SK-N-SH (cell line): ENCODE measurements at regions not wholly inside any gene's neighbourhood (a gene's known extent, or its start where the extent isn't known, plus 50 kb on each side); places are given as distances from the start of the nearest gene placed in this dataset.

Experiments
- CTCF ChIA-PET: fragments of 300-600, 350-600 bp; formaldehyde crosslinking; extraction: SDS; loops from one replicate; lab custom pipeline; 2021; lab: Yijun Ruan, JAX
- POLR2A ChIA-PET: fragments of 350-600 bp; sonication (Branson Sonifier 250); formaldehyde crosslinking; extraction: SDS; loops from one replicate; lab custom pipeline; 2020; ENCODE audit warnings: antibody characterized with exemption, inconsistent platforms; lab: Yijun Ruan, JAX
- DNase-seq: peaks from one replicate; pipeline ENCODE4 v3.0.0; 2012
- H2AFZ ChIP-seq: fragments of 200-600 bp; sonication (generic); 2 replicates; pipeline ENCODE4 v1.8.1; 2016; ENCODE audit warnings: antibody characterized with exemption, mild to moderate bottlenecking, low read depth
- H3F3A ChIP-seq: fragments of 200-600 bp; sonication (generic); replicated peaks from 2 replicates; pipeline ENCODE3; 2016; ENCODE audit warnings: antibody characterized with exemption, mild to moderate bottlenecking; ENCODE audit not compliant: insufficient read depth
- H3K27ac ChIP-seq, 2 experiments: fragments of 200-500 bp in 1 of 2; fragments of 200-600 bp in 1 of 2; sonication (Bioruptor generic) in 1 of 2; sonication (generic), shearing (Covaris generic) in 1 of 2; 2 replicates each; pipeline versions ENCODE4 v1.5.1 to v1.6.1; 2014 to 2016; ENCODE audit warnings: low read depth in 2 of 2, inconsistent platforms in 1 of 2, low read length in 1 of 2, mild to moderate bottlenecking in 1 of 2, mixed read lengths in 1 of 2
- H3K27me3 ChIP-seq: fragments of 200-600 bp; sonication (generic), shearing (Covaris generic); 2 replicates; pipeline ENCODE4 v1.6.1; 2016; ENCODE audit warnings: mixed run types; ENCODE audit not compliant: insufficient read depth
- H3K36me3 ChIP-seq, 2 experiments: fragments of 200-500 bp in 1 of 2; fragments of 200-600 bp in 1 of 2; sonication (Bioruptor generic) in 1 of 2; sonication (generic) in 1 of 2; replicated peaks in 1 of 2; 2 replicates each; pipeline versions ENCODE3 to v1.5.1; 2014 to 2016; ENCODE audit warnings: low read length in 1 of 2, mild to moderate bottlenecking in 1 of 2; ENCODE audit not compliant: insufficient read depth in 2 of 2, control insufficient read depth in 1 of 2
- H3K4me1 ChIP-seq, 2 experiments: fragments of 200-500 bp in 1 of 2; fragments of 200-600 bp in 1 of 2; sonication (Bioruptor generic) in 1 of 2; sonication (generic), shearing (Covaris generic) in 1 of 2; 2 replicates each; pipeline versions ENCODE4 v1.5.1 to v1.6.1; 2014 to 2016; ENCODE audit warnings: low read depth in 1 of 2, low read length in 1 of 2, mixed run types in 1 of 2; ENCODE audit not compliant: insufficient read depth in 2 of 2, control insufficient read depth in 1 of 2
- H3K4me2 ChIP-seq: fragments of 200-600 bp; sonication (generic), shearing (Covaris generic); 2 replicates; pipeline ENCODE4 v1.6.1; 2017; ENCODE audit warnings: mixed run types
- H3K4me3 ChIP-seq, 2 experiments: fragments of 200-500 bp in 1 of 2; fragments of 200-600 bp in 1 of 2; sonication (Bioruptor generic) in 1 of 2; sonication (generic), shearing (Covaris generic) in 1 of 2; 2 replicates each; pipeline versions ENCODE4 v1.5.1 to v1.8.1; 2014 to 2016; ENCODE audit warnings: low read depth in 2 of 2, inconsistent platforms in 1 of 2, low read length in 1 of 2, mild to moderate bottlenecking in 1 of 2, mixed read lengths in 1 of 2, moderate library complexity in 1 of 2
- H3K79me2 ChIP-seq: fragments of 200-600 bp; sonication (generic); 2 replicates; pipeline ENCODE4 v1.8.1; 2017; ENCODE audit warnings: mild to moderate bottlenecking; ENCODE audit not compliant: insufficient read depth
- H3K9ac ChIP-seq: fragments of 200-600 bp; sonication (generic); 2 replicates; pipeline ENCODE4 v1.6.1; 2017; ENCODE audit warnings: mixed run types
- H3K9me2 ChIP-seq: fragments of 200-600 bp; sonication (generic); 2 replicates; pipeline ENCODE4 v1.6.1; 2017; ENCODE audit warnings: mixed run types
- H3K9me3 ChIP-seq: fragments of 200-600 bp; sonication (generic); 2 replicates; pipeline ENCODE4 v1.6.1; 2017; ENCODE audit warnings: mixed run types, mild to moderate bottlenecking, moderate library complexity
- H4K20me1 ChIP-seq: fragments of 200-600 bp; sonication (generic); 2 replicates; pipeline ENCODE4 v1.6.1; 2017; ENCODE audit warnings: mild to moderate bottlenecking, mixed run types; ENCODE audit not compliant: insufficient read depth
- CHD2 ChIP-seq: fragments of 150-350 bp; IDR thresholded peaks from 2 replicates; pipeline ENCODE4 v1.6.1; 2018; ENCODE audit warnings: low read length; ENCODE audit not compliant: partially characterized antibody
- EP300 ChIP-seq, 2 experiments: IDR thresholded peaks; 2 replicates each; pipeline versions ENCODE4 v1.4.0 to v1.6.1; 2012; ENCODE audit warnings: borderline replicate concordance in 1 of 2, low read depth in 1 of 2, low read length in 1 of 2
- EZH2phosphoT487 ChIP-seq: fragments of 200-600 bp; sonication (generic); IDR thresholded peaks from 2 replicates; pipeline ENCODE4 v1.6.1; 2017; ENCODE audit warnings: low read depth, mixed run types, mild to moderate bottlenecking, antibody characterized with exemption, moderate library complexity, borderline replicate concordance
- FOXJ3 ChIP-seq: sonication (generic); formaldehyde crosslinking; IDR thresholded peaks from 2 replicates; pipeline ENCODE4 v1.5.1; 2020; ENCODE audit warnings: mild to moderate bottlenecking, missing genetic modification reagents
- FOXM1 ChIP-seq: IDR thresholded peaks from 2 replicates; pipeline ENCODE4 v1.4.0; 2012; ENCODE audit warnings: low read depth, mild to moderate bottlenecking
- GABPA ChIP-seq: IDR thresholded peaks from 2 replicates; pipeline ENCODE4 v1.4.0; 2012; ENCODE audit warnings: low read depth, mild to moderate bottlenecking
- JUND ChIP-seq: IDR thresholded peaks from 2 replicates; pipeline ENCODE4 v1.4.0; 2012
- MEF2A ChIP-seq: IDR thresholded peaks from 2 replicates; pipeline ENCODE4 v1.4.0; 2012; ENCODE audit warnings: low read depth, borderline replicate concordance
- MXI1 ChIP-seq: IDR thresholded peaks from 2 replicates; pipeline ENCODE4 v1.6.1; 2012; ENCODE audit warnings: mild to moderate bottlenecking, low read depth, low read length, improper control_type of control experiment
- NFIC ChIP-seq: IDR thresholded peaks from 2 replicates; pipeline ENCODE4 v1.4.0; 2012; ENCODE audit warnings: borderline replicate concordance
- NRF1 ChIP-seq: IDR thresholded peaks from 2 replicates; pipeline ENCODE4 v1.6.1; 2012; ENCODE audit warnings: low read depth, mild to moderate bottlenecking, low read length
- RAD21 ChIP-seq: IDR thresholded peaks from 2 replicates; pipeline ENCODE4 v1.6.1; 2012; ENCODE audit warnings: mild to moderate bottlenecking, low read length
- RCOR1 ChIP-seq: fragments of 150-350 bp; IDR thresholded peaks from 2 replicates; pipeline ENCODE4 v1.6.1; 2017; ENCODE audit warnings: antibody characterized with exemption, low read length
- RFX5 ChIP-seq: IDR thresholded peaks from 2 replicates; pipeline ENCODE4 v1.6.1; 2012; ENCODE audit warnings: mild to moderate bottlenecking, improper control_type of control experiment, low read length
- SIN3A ChIP-seq: IDR thresholded peaks from 2 replicates; pipeline ENCODE4 v1.6.1; 2012; ENCODE audit warnings: low read depth, mild to moderate bottlenecking, low read length, moderate library complexity, borderline replicate concordance
- SMC3 ChIP-seq: IDR thresholded peaks from 2 replicates; pipeline ENCODE4 v1.6.1; 2012; ENCODE audit warnings: low read depth, low read length, improper control_type of control experiment
- TAF1 ChIP-seq: IDR thresholded peaks from 2 replicates; pipeline ENCODE4 v1.6.1; 2012; ENCODE audit warnings: low read depth, mild to moderate bottlenecking, low read length, moderate library complexity, borderline replicate concordance
- TCF12 ChIP-seq: IDR thresholded peaks from 2 replicates; pipeline ENCODE4 v1.4.0; 2012
- YY1 ChIP-seq: IDR thresholded peaks from 2 replicates; pipeline ENCODE4 v1.4.0; 2012; ENCODE audit warnings: low read depth, mild to moderate bottlenecking
- WGBS: methylation state at CpG from one replicate; pipeline ENCODE4 v1.1.6; 2017; ENCODE audit warnings: low lambda C conversion rate; 5-methylcytosine and 5-hydroxymethylcytosine counted together
- TF ChIP-seq, protein P1 (sequence below): fragments of 200-600 bp; sonication (generic); IDR thresholded peaks from 2 replicates; pipeline ENCODE4 v1.6.1; 2017; ENCODE audit warnings: antibody characterized with exemption, mild to moderate bottlenecking, moderate library complexity
- TF ChIP-seq, protein P2 (sequence below): IDR thresholded peaks from 2 replicates; pipeline ENCODE4 v1.4.0; 2012; ENCODE audit warnings: low read depth
- TF ChIP-seq, protein P3 (sequence below): fragments of 150-350 bp; IDR thresholded peaks from 2 replicates; pipeline ENCODE4 v1.6.1; 2016; ENCODE audit warnings: mild to moderate bottlenecking, low read depth, low read length
- TF ChIP-seq, protein P4 (sequence below): fragments of 150-350 bp; IDR thresholded peaks from 2 replicates; pipeline ENCODE4 v1.6.1; 2017; ENCODE audit warnings: antibody characterized with exemption, low read length, low read depth, borderline replicate concordance

DNA sequence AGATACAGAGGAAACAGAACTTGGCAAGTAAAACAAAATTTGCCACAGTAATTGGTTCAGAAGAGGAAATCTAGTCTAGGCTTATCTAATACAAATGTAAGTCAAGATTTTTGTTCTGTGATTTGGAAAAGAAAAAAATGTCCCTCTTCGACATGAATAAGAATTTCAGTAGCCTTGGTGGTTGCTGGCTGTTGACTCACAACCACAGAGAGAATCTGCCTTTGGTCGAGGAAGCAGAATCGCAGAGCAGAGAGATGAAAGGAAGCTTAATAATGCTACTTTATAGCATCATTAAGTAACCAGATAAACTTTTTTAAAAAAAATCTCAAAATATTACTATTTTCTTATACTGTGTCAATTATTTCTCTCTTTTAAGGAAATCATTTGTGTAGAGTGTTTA, 1096.6 kb downstream of the FLRT2 start:
- H2AFZ ChIP-seq = no peak overlapping the region
- TF ChIP-seq TAF1 (no peak), NFIC (no peak), RFX5 (no peak), NRF1 (no peak), SMC3 (no peak), MXI1 (no peak), CHD2 (no peak), MEF2A (no peak), YY1 (no peak), FOXM1 (no peak), JUND (no peak)
- TF ChIP-seq, protein P1, sequence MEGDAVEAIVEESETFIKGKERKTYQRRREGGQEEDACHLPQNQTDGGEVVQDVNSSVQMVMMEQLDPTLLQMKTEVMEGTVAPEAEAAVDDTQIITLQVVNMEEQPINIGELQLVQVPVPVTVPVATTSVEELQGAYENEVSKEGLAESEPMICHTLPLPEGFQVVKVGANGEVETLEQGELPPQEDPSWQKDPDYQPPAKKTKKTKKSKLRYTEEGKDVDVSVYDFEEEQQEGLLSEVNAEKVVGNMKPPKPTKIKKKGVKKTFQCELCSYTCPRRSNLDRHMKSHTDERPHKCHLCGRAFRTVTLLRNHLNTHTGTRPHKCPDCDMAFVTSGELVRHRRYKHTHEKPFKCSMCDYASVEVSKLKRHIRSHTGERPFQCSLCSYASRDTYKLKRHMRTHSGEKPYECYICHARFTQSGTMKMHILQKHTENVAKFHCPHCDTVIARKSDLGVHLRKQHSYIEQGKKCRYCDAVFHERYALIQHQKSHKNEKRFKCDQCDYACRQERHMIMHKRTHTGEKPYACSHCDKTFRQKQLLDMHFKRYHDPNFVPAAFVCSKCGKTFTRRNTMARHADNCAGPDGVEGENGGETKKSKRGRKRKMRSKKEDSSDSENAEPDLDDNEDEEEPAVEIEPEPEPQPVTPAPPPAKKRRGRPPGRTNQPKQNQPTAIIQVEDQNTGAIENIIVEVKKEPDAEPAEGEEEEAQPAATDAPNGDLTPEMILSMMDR = no peak
- TF ChIP-seq, protein P2, sequence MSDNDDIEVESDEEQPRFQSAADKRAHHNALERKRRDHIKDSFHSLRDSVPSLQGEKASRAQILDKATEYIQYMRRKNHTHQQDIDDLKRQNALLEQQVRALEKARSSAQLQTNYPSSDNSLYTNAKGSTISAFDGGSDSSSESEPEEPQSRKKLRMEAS = no peak
- TF ChIP-seq, protein P3, sequence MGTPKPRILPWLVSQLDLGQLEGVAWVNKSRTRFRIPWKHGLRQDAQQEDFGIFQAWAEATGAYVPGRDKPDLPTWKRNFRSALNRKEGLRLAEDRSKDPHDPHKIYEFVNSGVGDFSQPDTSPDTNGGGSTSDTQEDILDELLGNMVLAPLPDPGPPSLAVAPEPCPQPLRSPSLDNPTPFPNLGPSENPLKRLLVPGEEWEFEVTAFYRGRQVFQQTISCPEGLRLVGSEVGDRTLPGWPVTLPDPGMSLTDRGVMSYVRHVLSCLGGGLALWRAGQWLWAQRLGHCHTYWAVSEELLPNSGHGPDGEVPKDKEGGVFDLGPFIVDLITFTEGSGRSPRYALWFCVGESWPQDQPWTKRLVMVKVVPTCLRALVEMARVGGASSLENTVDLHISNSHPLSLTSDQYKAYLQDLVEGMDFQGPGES = no peak
- TF ChIP-seq, all 33 proteins: peak for 0
- Histone ChIP-seq H3F3A (no peaks in the 10 kb centered on the region), H3K4me1 (no peaks in the 10 kb centered on the region), H3K4me2 (no peak overlapping the region), H3K36me3 (no peaks in the 10 kb centered on the region), H3K9me2 (no peaks in the 10 kb centered on the region), H3K9ac (no peak overlapping the region), H3K27me3 (no peaks in the 10 kb centered on the region), H3K27ac (no peak overlapping the region), H4K20me1 (no peaks in the 10 kb centered on the region), H3K9me3 (no peaks in the 10 kb centered on the region; the same call in 1 of the 2 replicates), H3K4me3 (no peak overlapping the region), H3K79me2 (no peaks in the 10 kb centered on the region)
- DNase-seq = no peak
- ChIA-PET POLR2A (no interaction called here), CTCF (no interaction called here)
- WGBS = 1% methylated on average over 3 of the region's 3 CpGs

DNA sequence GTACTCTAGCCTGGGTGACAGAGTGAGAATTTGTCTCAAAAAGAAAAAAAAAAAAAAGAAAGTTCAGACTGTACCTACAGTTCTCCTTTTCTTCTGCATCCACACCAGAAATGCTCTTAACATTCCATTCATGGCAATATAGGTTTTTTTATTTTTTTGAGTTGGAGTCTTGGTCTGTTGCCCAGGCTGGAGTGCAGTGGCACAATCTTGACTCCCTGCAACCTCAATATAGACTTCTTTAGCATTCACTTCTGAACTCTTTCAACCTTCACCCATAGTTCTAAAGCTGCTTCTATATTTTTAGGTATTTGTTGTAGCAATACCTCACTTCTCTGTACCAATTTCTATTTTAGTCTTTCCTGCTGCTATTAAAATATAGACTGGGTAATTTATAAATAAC, 1095.7 kb downstream of the FLRT2 start:
- no peaks in the 10 kb centered on the region for H3F3A ChIP-seq
- H3K4me1 ChIP-seq = no peaks in the 10 kb centered on the region
- H3K9me2 ChIP-seq = no peaks in the 10 kb centered on the region
- H2AFZ ChIP-seq = no peak overlapping the region
- H3K9ac ChIP-seq = no peak overlapping the region
- DNase-seq = no peak
- no peaks in the 10 kb centered on the region for H3K79me2 ChIP-seq
- no peak overlapping the region for H3K27ac ChIP-seq
- H3K4me2 ChIP-seq = no peak overlapping the region
- no peak overlapping the region for H3K4me3 ChIP-seq
- no peaks in the 10 kb centered on the region for H3K27me3 ChIP-seq
- ChIA-PET POLR2A (no interaction called here), CTCF (no interaction called here)
- no peaks in the 10 kb centered on the region for H3K9me3 ChIP-seq
- no peaks in the 10 kb centered on the region for H4K20me1 ChIP-seq
- no peaks in the 10 kb centered on the region for H3K36me3 ChIP-seq
- TF ChIP-seq SIN3A = no peak
- no peak for TF ChIP-seq RCOR1
- no peak for TF ChIP-seq EP300 (IDR thresholded peaks at IDR 0.05; ENCODE audit: borderline replicate concordance in 1 of 2, low read depth in 1 of 2, low read length in 1 of 2)
- TF ChIP-seq YY1 = no peak
- no peak for TF ChIP-seq NRF1
- TF ChIP-seq EZH2phosphoT487 = no peak
- TF ChIP-seq NFIC = no peak
- TF ChIP-seq GABPA = no peak
- TF ChIP-seq RAD21 = no peak
- TF ChIP-seq FOXJ3 (CRISPR knock-in tag) = no peak
- TF ChIP-seq TCF12 = no peak
- TF ChIP-seq MEF2A = no peak
- TF ChIP-seq, protein P4, sequence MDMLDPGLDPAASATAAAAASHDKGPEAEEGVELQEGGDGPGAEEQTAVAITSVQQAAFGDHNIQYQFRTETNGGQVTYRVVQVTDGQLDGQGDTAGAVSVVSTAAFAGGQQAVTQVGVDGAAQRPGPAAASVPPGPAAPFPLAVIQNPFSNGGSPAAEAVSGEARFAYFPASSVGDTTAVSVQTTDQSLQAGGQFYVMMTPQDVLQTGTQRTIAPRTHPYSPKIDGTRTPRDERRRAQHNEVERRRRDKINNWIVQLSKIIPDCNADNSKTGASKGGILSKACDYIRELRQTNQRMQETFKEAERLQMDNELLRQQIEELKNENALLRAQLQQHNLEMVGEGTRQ = no peak
- TF ChIP-seq, protein P2 = no peak
- no peak for TF ChIP-seq JUND
- TF ChIP-seq, protein P1 = no peak
- TF ChIP-seq CHD2 = no peak
